ENCODE measurements at regions not wholly inside any gene's neighbourhood (a gene's known extent, or its start where the extent isn't known, plus 50 kb on each side); places are given as distances from the start of the nearest gene placed in this dataset.

DNA sequence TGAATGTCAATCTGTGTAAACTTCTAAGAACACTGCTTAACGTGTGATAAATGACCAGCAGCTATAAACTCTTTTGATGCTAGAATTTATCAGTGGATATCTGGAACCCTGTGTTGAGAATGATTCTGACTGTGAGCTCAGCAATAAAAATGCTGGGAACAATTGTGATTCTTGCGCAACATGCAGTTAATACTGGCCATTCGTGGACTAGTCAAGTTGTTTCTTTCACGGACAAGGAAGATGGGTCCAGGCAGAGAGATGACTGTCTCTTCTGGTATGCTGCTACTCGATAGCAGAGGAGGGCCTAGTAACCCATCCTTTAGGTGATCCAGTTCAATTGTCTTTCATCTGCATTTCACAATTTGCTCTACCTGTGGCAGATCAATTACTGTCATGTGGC is 394.8 kb upstream of the IGFBP3 start:
- no peak for TF ChIP-seq ELF4 (IDR thresholded peaks at IDR 0.05)
- TF ChIP-seq, protein P1, sequence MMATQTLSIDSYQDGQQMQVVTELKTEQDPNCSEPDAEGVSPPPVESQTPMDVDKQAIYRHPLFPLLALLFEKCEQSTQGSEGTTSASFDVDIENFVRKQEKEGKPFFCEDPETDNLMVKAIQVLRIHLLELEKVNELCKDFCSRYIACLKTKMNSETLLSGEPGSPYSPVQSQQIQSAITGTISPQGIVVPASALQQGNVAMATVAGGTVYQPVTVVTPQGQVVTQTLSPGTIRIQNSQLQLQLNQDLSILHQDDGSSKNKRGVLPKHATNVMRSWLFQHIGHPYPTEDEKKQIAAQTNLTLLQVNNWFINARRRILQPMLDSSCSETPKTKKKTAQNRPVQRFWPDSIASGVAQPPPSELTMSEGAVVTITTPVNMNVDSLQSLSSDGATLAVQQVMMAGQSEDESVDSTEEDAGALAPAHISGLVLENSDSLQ (IDR thresholded peaks at IDR 0.05), result no peak
- TF ChIP-seq FOXA1 (IDR thresholded peaks at IDR 0.05), result no peak
- TF ChIP-seq NFRKB (IDR thresholded peaks at IDR 0.05), result no peak

Data from HEK293T (cell line).